ENCODE measurements at regions not wholly inside any gene's neighbourhood (a gene's known extent, or its start where the extent isn't known, plus 50 kb on each side); places are given as distances from the start of the nearest gene placed in this dataset.
A peak's percentile ranks its signal among the peaks of the same experiment; 100 is the strongest.
"Not testable (repeated sequence)": the region's sequence is repeated elsewhere in the genome, so short reads cannot be mapped to it uniquely, and the experiment has no call there.

- DNase-seq = no peak
Measured at GRCh38 chr20:56773749-56774148, 144.6 kb downstream of the TFAP2C start.

DNA sequence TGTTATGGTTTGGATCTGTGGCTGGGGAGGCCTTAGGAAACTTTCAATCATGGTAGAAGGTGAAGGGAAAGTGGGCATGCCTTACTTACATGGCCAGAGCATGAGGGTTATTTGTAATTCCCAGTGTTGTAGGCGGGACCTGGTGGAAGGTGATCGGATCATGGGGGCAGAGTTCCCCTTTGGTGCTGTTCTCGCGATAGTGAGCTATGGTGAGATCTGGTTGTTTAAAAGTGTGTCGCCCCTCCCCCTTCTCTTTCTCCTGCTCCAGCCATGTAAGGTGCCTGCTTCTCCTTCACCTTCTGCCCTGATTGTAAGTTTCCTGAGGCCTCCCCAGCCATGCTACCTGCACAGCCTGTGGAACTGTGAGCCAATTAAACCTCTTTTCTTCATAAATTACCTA, 145.8 kb downstream of the TFAP2C start:
- DNase-seq = no peak

- DNase-seq = no peak
Measured at GRCh38 chr20:56776345-56776744, 147.2 kb downstream of the TFAP2C start.

DNA sequence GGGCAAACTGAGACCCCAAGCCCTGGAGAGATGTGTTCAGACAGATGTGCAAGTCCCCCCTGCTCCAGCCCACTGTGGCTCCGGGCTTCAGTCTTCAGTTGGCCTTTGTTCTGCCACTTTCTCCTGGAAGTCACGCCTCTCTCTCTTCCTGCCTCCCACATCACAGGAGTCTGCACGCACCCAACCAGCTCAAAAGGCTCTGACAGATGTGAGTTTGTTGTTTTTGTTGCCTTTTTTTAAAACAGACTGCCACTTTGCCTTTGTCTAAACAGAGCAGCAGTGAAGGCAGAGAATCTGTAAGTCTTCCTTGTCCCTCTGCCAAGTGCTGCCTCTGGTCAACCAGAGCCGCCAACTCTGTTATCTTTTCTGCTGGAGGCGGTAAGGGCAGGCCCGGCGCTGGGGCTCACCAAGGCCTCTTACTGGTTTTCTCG, 149.7 kb downstream of the TFAP2C start:
- peak; percentile 8 for DNase-seq

DNA sequence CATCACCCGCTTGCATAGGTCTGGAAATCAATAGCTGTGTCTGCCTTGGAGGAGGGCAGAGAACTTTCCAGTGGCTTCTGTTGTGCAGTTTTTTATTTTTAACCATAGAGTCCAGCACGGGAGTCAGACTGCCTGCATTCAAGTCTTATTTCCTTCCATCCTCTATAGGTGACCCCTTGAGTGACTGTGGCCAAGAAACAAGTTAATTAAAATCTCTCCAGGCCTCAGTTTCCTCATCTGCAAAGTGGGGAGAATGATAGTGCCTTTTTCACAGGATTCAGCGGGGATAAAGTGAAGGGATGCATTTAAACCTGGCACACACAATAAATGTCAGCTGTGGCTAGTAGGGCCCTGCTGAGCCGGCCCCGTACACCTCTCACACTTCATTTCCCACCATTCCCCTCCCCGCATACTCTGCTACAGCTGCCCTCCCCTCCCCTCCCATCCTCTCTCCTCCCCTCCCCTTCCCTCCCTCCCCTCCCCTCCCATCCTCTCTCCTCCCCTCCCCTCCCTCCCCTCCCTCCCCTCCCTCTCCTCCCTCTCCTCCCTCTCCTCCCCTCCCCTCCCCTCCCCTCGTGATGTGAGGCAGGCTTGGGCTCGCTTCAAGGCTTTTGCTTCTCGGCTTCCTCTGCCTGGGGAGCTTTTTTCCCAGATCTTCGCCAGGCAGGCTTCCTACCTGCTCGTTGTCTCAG, 150.5 kb downstream of the TFAP2C start:
- no peak for DNase-seq

- no peak for DNase-seq
Measured at GRCh38 chr20:56780266-56780665, 151.2 kb downstream of the TFAP2C start.

DNA sequence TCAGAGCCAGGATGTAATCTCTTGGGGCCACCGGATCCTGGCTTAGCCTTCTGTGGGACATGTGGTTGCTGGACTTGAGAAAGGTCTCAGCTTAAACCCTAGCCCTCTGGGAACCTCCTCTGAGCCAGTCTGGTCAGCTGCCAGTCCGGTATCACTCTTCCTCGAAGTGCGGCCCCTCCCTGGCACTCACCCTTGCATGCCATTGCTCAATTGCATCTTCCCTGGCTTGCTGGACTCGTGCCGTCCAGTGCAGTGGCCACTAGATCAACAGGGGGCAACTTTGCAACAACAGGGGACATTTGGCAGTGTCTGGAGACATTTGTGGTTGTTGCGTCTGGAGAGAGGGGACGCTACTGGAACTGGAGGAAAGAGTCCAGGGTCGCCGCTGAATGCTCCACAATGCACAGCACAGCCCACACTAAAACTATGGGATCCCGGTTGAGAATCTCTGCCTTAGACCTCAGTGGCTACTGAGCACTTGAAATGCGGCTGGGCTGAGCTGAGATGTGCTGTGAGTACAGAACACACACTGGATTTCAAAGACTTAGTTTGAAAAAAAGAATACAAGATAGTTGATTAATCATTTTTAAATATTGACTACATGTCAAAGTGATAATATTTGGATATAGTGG, 152.1 kb downstream of the TFAP2C start:
- DNase-seq = no peak

- DNase-seq = not testable (repeated sequence)
Measured at GRCh38 chr20:56781987-56782560, 153.0 kb downstream of the TFAP2C start.

- DNase-seq = not testable (repeated sequence)
Measured at GRCh38 chr20:56782814-56783213, 153.7 kb downstream of the TFAP2C start.

DNA sequence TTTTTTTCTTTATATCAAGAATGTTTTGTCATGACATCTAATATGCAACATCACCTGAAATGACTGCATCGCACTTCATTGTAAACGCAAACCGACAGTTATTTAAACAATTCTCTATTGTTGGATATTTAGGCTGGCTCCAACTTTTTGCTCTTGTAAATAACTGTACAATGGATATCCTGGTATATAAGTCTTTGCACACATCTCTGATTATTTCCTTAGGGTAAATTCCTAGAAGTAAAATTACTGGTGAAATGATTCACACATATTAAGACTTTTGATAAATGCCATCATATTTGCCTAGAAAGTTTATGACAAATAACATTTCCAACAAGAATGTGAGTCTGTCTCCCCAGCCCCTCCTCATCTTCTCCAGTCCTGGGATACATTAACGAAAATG, 154.7 kb downstream of the TFAP2C start:
- DNase-seq = no peak

GRCh38 chr20:56786503-56786902, 157.4 kb downstream of the TFAP2C start:
- DNase-seq = no peak

DNA sequence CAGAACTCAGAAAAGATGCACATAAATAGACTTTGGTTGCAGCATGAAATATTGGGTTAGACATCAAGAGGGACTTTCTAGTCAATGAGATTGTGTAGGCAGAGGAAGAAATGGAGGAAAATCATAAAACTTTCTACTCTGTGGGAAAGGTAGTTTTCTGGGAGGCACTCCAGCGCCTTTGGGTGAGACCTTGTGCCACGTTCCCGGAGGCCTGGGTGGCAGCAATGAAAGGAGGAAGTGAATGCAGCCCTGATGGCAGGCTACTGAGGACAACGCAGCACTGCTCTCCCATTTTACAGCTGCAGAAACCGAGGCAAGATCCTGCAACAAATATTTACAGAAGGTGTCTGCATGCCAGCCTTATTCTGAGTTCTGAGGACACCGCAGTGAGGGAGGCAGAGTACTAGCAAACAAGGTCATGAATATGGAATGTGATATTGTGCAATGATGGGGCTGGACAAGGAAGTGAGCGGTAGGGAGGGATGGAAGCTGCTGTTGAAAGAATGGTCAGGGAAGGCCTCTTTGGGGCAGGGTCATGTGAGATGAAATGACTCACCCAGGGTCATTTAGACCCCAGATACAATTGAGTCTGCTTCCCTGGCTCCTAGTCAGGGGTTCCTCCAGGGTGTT, 159.1 kb downstream of the TFAP2C start:
- no peak for DNase-seq

GRCh38 chr20:56788671-56789610, 159.8 kb downstream of the TFAP2C start:
- DNase-seq = no peak

DNA sequence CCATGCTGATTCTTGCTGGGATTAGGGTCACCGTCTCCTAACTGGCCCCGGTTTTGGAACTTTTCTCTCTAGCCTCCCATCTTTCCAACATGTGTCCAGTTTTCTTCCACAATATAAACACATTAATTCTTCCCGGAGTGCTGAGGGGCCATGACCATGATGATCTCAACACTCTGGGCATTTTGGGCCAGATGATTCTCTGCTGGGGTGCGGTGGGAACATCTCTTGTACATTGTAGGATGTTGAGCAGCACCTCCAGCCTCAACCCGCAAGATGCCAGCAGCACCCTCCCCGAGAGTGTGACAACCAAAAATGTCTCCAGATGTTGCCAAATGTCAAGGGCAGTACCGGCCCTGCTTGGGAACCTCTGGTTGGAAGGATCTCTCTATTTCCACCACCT, 164.8 kb downstream of the TFAP2C start:
- DNase-seq = no peak

GRCh38 chr20:56795492-56795891, 166.4 kb downstream of the TFAP2C start:
- DNase-seq = no peak

DNA sequence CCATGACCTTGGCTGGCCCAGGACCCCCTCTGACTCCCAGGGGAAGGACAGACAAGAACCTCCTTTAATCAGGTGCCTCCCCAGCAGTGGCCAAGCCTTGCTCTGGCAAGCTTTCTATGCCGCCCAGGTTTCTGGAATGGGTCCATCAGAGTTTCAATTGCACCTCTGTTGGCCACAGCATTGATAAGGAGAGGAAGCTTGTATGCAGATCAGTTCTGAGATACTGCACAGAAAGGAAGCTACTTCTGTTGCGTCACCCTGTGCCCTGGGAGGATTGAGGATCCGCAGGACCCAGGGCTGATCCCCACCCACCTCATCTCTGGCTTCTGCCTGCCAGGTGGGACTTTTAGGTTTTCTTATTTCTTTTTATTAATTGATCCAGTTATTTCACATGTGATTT, 167.2 kb downstream of the TFAP2C start:
- peak; percentile 30 for DNase-seq

- no peak for DNase-seq
Measured at GRCh38 chr20:56797023-56797422, 167.9 kb downstream of the TFAP2C start.

DNA sequence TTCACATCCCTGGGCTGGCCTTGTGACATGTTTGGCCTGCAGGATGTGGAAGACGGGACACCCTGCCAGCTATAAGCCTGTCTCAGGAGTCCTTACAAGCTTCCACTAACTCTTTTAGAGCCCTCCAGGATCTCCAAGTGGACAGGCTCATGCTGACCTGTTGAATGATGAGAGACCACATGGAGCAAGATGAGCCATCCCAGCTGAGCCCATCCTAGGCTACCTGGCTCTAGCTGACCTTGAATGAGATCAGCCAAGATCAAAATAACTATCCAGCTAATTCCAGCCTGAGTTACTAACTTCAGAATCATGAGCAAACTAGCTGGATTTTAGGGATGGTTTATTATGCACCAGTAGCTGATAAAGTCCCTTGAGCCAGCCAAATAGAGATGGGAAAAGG, 169.5 kb downstream of the TFAP2C start:
- no peak for DNase-seq

GRCh38 chr20:56799187-56799586, 170.1 kb downstream of the TFAP2C start:
- DNase-seq = no peak

DNA sequence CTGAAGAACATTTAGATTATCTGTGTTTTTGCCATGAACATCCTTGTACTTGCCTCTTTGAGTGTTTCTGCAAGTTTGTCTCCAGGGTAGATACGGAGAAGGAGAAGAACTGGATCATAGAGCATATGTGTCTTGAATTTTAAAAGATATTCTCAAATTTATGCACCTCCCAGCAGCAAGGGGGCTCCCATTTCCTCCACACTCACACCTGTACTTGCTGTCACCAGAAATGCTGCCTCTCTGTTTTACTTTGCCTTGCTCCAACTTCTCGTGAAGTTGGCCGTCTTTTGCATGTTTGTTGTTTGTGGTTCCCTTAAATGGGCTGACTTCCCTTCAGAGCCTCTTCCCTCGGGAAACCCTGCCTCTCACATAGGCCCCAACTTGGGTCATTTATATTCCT, 171.0 kb downstream of the TFAP2C start:
- DNase-seq = no peak

DNA sequence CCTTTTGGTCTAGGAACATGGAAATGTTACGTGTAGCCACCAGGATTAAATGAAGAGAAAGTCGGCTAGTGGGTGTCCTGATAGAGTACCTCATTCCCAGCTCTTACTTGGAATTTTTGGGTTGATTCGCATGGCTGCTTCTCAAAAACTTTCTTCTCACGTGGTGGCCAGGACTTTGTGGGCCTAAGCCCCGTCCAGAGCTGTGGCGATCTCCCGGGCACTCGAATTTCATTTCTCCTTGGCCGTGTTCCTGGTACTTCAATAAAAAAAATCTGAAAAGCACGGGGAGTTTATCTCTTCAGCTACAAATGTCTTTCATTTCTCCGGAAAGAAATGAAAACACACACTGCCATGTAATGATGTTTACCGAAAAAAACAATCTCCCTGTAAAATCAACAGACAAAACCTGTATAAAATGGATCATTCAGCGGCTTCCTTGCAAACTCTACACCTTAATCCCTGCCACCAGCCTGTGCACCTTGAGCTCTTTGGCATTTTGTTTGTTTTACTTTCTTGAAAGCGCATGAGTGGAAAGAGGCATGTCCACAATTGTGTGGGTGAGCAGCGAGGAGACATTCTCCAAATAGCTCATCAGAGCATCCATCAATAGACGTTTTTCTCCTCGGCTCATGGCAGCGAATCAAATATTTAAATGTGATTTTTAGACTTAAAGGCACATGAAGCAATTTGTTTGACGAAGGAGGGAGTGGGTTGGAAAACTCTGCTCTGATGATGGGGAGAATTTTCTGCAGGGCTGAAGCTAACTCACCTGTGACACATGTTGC, 173.1 kb downstream of the TFAP2C start:
- no peak for DNase-seq

DNA sequence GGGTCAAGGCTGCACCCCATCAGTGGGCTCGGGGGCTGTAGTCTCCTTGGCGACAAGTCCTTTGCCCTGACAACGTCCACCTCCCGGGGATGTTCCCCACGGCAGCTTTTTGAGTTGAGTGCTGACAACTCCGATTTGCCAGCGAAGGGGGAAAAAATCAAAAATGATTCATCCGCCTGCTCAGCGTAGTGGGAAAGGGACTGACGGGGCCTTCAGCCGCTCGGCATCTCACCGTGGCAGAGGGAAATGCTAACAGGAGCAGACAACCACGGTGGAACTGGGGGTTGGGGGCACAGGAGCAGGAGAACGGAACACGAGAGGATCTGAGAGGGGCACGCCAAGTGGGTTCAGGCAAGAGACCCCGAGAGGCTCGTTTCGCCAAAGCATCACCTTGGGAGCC, 173.7 kb downstream of the TFAP2C start:
- DNase-seq = no peak

Data from hematopoietic multipotent progenitor cell treated with erythropoietin and hydrocortisone succinate and interleukin-3 and kit ligand, for 4 days (in vitro differentiated cells).